ENCODE measurements at regions not wholly inside any gene's neighbourhood (a gene's known extent, or its start where the extent isn't known, plus 50 kb on each side); places are given as distances from the start of the nearest gene placed in this dataset.
"Not testable (repeated sequence)": the region's sequence is repeated elsewhere in the genome, so short reads cannot be mapped to it uniquely, and the experiment has no call there.

GRCh38 chr2:210955591-210955990, 399.2 kb downstream of the CPS1 start:
- no peak for DNase-seq (ENCODE audit: low read depth in 2 of 2, low spot score in 1 of 2)

GRCh38 chr2:210956101-210956500, 399.7 kb downstream of the CPS1 start:
- no peak for DNase-seq (ENCODE audit: low read depth in 2 of 2, low spot score in 1 of 2)

- DNase-seq (ENCODE audit: low read depth in 2 of 2, low spot score in 1 of 2), result no peak
Measured at GRCh38 chr2:210961249-210961648, 404.9 kb downstream of the CPS1 start.

GRCh38 chr2:210963386-210963785, 407.0 kb downstream of the CPS1 start:
- no peak for DNase-seq (ENCODE audit: low read depth in 2 of 2, low spot score in 1 of 2)

DNA sequence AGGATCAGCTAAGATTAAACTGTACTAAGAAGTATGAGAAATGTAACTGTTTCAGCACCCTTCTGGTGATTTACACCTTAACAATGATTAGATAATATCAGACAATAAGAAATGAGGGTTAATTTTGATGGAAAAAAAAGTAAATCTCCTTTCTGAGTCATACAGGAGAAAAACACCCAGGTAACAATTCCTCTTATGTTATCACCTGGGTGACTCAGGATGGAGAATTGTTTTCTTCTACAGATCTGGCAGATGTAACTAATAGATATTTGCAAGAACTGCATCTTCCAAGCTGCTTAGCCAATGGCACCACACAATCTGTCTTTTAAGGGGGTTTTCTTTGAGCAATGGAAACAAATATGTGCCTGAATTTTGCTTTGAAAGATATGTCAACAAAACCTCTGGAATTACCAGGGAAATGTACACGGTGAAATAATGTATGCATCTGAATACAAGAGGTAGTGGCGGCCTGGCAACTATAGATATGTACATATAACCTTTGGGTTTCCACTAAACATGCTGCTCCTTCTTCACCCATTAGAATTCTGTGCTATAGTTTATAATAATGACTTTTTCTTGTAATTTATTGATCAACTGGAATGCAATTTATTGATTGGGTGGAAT, 407.9 kb downstream of the CPS1 start:
- DNase-seq (ENCODE audit: low read depth in 2 of 2, low spot score in 1 of 2), result no peak

DNA sequence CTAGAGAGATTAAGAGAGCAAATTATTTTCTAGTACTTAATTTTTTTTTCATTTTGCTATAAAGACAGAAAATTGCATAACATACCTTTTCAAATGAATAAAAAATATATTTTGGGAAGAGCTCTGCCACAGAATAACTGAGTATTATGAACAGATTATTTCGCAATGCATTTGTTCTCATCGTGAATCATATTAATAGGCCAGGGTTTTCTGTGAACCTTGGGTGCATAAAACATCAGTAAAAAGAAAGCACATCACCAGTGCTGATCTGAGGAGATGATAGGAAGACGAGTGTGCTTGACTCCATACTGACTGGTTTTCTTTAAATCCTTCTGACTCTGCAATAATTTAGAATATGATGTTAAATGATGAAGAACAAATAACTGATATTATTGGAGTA, 409.1 kb downstream of the CPS1 start:
- no peak for DNase-seq (ENCODE audit: low read depth in 2 of 2, low spot score in 1 of 2)

- DNase-seq (ENCODE audit: low read depth in 2 of 2, low spot score in 1 of 2), result no peak
Measured at GRCh38 chr2:210966330-210966729, 409.9 kb downstream of the CPS1 start.

- DNase-seq (ENCODE audit: low read depth in 2 of 2, low spot score in 1 of 2), result no peak
Measured at GRCh38 chr2:210971431-210971830, 415.0 kb downstream of the CPS1 start.

DNA sequence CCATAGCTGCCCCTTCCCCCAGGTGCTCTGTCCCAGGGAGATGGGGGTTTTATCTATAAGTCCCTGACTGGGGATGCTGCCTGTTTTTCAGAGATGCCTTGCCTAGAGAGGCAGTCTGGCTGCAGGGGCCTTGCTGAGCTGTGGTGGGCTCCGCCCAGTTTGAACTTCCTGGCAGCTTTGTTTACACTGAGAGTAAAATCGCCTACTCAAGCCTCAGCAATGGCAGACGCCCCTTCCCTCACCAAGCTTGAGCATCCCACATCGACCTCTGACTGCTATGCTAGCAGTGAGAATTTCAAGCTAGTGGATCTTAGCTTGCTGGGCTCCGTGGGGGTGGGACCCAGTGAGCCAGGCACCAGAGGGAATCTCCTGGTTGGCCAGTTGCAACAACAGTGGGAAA, 430.4 kb downstream of the CPS1 start:
- DNase-seq (ENCODE audit: low read depth in 2 of 2, low spot score in 1 of 2), result not testable (repeated sequence)

GRCh38 chr2:210991107-210991506, 434.7 kb downstream of the CPS1 start:
- DNase-seq (ENCODE audit: low read depth in 2 of 2, low spot score in 1 of 2), result no peak

GRCh38 chr2:210994104-210994503, 437.7 kb downstream of the CPS1 start:
- no peak for DNase-seq (ENCODE audit: low read depth in 2 of 2, low spot score in 1 of 2)

GRCh38 chr2:210997373-210997772, 441.0 kb downstream of the CPS1 start:
- DNase-seq (ENCODE audit: low read depth in 2 of 2, low spot score in 1 of 2), result no peak

DNA sequence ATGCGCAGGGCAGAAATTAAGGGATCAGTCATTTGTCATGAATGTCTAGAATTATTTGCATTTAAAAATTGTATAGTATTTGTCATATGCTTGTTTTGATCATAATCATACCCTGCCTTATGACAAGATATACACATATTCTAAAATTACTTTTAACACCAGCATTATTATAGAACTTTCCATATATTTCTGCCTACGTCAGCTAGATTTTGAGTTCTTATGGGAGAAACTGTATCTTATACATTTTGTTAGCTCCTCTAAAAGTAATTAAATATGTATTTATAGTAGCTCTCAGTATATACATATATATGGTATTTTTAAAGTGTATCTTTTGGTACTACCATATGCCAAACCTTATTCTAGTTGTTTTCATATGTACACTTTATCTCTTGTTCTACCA, 441.9 kb downstream of the CPS1 start:
- DNase-seq (ENCODE audit: low read depth in 2 of 2, low spot score in 1 of 2), result no peak

GRCh38 chr2:211014376-211014775, 458.0 kb downstream of the CPS1 start:
- no peak for DNase-seq (ENCODE audit: low read depth in 2 of 2, low spot score in 1 of 2)

- no peak for DNase-seq (ENCODE audit: low read depth in 2 of 2, low spot score in 1 of 2)
Measured at GRCh38 chr2:211014906-211015305, 458.5 kb downstream of the CPS1 start.

GRCh38 chr2:211025089-211025488, 468.7 kb downstream of the CPS1 start:
- DNase-seq (ENCODE audit: low read depth in 2 of 2, low spot score in 1 of 2), result not testable (repeated sequence)

- no peak for DNase-seq (ENCODE audit: low read depth in 2 of 2, low spot score in 1 of 2)
Measured at GRCh38 chr2:211026109-211026508, 469.7 kb downstream of the CPS1 start.

DNA sequence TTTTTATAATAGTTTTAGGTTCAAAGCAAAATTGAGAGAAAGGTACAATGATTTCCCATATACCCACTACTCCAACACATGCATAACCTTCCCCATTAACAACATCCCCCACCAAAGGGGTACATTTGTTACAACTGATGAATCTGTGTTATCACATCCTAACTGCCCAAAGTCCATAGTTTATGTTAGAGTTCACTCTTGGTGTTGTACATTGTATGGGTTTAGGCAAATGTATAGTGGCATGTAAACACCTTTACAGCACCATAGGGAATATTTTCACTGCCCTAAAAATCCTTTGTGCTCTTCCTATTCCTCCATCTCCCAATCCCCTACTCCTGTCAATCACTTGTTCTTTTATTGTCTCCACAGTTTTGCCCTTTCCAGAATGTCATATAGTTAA, 471.6 kb downstream of the CPS1 start:
- DNase-seq (ENCODE audit: low read depth in 2 of 2, low spot score in 1 of 2), result no peak

DNA sequence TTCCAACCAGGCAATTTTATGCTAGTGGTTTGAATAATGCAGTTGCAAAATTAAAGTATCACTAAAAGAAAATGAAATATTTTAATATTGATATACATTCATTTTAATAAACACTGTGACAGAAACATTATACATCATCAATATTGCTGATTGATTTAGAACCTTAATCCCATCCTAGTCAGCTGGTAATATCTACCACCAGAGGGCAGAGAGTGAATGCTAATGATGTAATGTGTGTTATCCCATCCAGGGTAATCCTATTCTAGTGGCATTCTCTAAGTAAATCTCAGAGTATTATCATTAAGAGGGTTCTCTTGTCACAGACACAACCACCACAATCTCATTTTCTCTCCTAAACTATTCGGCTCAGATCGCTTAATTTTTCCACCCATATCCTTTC, 477.4 kb downstream of the CPS1 start:
- DNase-seq (ENCODE audit: low read depth in 2 of 2, low spot score in 1 of 2), result no peak

DNA sequence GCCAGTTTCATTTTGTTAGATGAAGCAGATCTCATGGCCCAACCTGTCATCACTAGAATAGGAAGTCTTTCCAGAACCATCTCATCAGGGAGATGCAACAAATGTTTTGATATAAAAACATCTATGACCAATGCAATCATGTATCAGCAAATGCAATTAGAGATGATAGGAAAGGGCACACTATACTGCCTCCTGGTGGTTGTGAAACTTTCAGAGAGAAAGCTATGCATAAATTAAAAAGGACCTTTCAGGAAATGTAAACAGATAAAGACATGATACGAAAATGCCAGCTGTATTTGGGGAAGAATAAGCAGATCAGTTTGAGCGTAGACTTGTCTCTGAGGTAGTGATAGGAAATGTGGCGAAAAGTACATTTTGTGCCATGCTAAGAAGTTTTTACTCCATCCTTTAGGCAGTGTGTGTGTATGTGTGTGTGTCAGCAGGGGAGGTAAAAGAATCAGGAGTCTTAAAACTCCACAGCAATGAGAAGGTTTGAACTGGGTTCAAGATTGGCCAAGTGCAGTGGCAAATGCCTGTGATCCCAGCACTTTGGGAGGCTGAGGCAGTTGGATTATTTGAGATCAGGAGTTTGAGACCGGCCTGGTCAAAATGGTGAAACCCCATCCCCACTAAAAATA, 479.3 kb downstream of the CPS1 start:
- no peak for DNase-seq (ENCODE audit: low read depth in 2 of 2, low spot score in 1 of 2)

DNA sequence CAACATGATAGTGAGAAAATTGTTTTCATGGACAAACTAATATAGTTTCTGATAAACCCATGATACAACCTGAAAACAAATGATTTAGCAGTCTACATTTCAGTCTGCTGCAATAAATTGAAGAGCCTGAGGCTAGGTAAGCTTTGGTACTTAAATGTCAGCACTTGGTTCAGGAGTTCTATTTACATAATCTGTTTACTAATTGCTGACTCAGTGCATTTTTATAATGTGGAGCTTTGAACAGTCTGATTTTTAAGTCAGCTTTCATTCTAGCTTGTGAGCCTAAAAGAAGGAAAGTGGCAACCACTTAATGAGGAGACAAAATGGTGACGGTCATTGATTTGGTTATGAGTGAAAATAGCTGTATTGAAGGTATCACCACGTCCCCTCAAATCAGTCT, 488.6 kb downstream of the CPS1 start:
- no peak for DNase-seq (ENCODE audit: low read depth in 2 of 2, low spot score in 1 of 2)

DNA sequence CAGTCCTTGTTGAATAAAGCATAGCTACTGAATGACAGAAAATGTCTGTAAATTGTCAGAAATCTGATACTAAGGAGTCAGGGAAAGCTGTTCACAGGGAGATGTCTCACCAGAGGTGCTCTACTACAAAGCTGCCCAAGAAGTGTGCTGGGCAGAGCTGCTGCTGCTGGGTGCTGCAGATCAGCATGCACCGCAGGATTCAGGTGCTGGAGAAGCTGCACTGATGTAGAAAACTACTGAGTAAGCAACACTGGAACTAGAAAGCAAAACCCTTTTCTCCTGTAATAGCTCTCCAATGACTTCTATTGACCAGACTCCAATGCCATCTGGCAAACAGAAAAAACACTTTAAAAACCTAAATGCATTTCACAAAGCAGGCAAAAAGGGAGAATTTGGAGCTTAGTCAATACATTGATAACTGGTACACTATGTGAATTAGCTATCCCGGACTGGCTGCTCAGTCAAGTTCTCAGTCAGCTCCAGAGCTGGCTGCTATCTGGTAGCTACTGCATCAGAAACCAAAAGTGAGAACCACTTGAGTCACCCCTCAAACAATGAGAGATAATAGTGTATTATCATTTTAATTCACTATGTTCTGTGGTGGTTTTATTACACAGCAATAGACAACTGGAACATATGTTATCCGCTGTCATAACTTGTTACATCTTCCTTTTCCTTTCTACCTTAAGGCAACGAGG, 493.1 kb downstream of the CPS1 start:
- DNase-seq (ENCODE audit: low read depth in 2 of 2, low spot score in 1 of 2), result no peak

DNA sequence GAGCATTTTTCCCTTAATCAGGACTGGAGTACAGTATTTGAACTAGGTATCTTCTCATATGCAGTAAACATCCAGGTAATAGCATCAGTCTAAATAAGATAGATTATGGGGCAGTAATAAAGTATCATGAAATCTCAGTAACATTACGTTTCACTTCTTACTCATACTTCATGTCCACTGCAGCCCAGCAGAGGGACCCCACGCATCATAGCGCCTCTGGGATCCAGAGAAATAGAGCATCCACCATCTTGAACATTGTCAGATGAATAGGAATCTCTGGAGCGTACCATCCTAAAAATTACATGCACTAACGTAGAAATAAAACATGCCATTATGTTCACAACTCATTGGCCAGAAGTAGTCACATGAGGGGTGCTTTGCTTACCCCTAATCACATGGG, 499.0 kb downstream of the CPS1 start:
- no peak for DNase-seq (ENCODE audit: low read depth in 2 of 2, low spot score in 1 of 2)

Data from stimulated activated CD8-positive, alpha-beta memory T cell treated with anti-CD3 and anti-CD28 coated beads, Interleukin-4, amount 100 ng/mL, for 4 hours (primary cell).